Smooth muscle cell (in vitro differentiated cells): ENCODE measurements at regions not wholly inside any gene's neighbourhood (a gene's known extent, or its start where the extent isn't known, plus 50 kb on each side); places are given as distances from the start of the nearest gene placed in this dataset.

Source experiments
- DNase-seq: peaks from one replicate; lab custom pipeline; 2025; ENCODE audit not compliant: unreplicated experiment; lab: John Stamatoyannopoulos, UW
- H2AFZ ChIP-seq: fragments of 200-600 bp; sonication (generic); 2 replicates; pipeline ENCODE4 v1.6.0; 2016; ENCODE audit warnings: antibody characterized with exemption, low read depth, mild to moderate bottlenecking
- H3F3A ChIP-seq: fragments of 200-600 bp; sonication (generic); 2 replicates; pipeline ENCODE4 v1.6.0; 2017; ENCODE audit warnings: antibody characterized with exemption, low read depth
- H3K27ac ChIP-seq: fragments of 200-600 bp; sonication (generic); 2 replicates; pipeline ENCODE4 v1.5.1; 2016; ENCODE audit warnings: low read depth, mild to moderate bottlenecking
- H3K27me3 ChIP-seq: fragments of 200-600 bp; sonication (generic); 2 replicates; pipeline ENCODE4 v1.6.1; 2016; ENCODE audit warnings: low read depth, mild to moderate bottlenecking
- H3K36me3 ChIP-seq: fragments of 200-600 bp; sonication (generic); 2 replicates; pipeline ENCODE4 v1.5.1; 2016; ENCODE audit warnings: low read depth
- H3K4me1 ChIP-seq: fragments of 200-600 bp; sonication (generic); 2 replicates; pipeline ENCODE4 v1.5.1; 2016; ENCODE audit warnings: low read depth
- H3K4me2 ChIP-seq: fragments of 200-600 bp; sonication (generic); 2 replicates; pipeline ENCODE4 v1.6.0; 2016; ENCODE audit warnings: mild to moderate bottlenecking
- H3K4me3 ChIP-seq: fragments of 200-600 bp; sonication (generic); 2 replicates; pipeline ENCODE4 v1.5.1; 2016; ENCODE audit warnings: mild to moderate bottlenecking
- H3K79me2 ChIP-seq: fragments of 200-600 bp; sonication (generic); 2 replicates; pipeline ENCODE4 v1.6.0; 2016; ENCODE audit warnings: low read depth, mild to moderate bottlenecking
- H3K9ac ChIP-seq: fragments of 200-600 bp; sonication (generic); 2 replicates; pipeline ENCODE4 v1.6.0; 2016; ENCODE audit warnings: low read depth
- H3K9me3 ChIP-seq: fragments of 200-600 bp; sonication (generic); replicated peaks from 2 replicates; pipeline ENCODE4 v1.5.1; 2016; ENCODE audit warnings: low read depth
- H4K20me1 ChIP-seq: fragments of 200-600 bp; sonication (generic); 2 replicates; pipeline ENCODE4 v1.6.0; 2016; ENCODE audit warnings: low read depth
- WGBS: methylation state at CpG from one replicate; pipeline ENCODE4 v1.1.7; 2016; ENCODE audit warnings: low lambda C conversion rate; 5-methylcytosine and 5-hydroxymethylcytosine counted together
- TF ChIP-seq, protein P1 (sequence below): fragments of 200-600 bp; sonication (generic); IDR thresholded peaks from 2 replicates; pipeline ENCODE4 v1.5.1; 2017; ENCODE audit warnings: borderline replicate concordance, mild to moderate bottlenecking, antibody characterized with exemption; ENCODE audit not compliant: insufficient read depth, poor library complexity, severe bottlenecking

GRCh38 chr20:40786336-40786735 is 97.3 kb upstream of the MAFB start:
- 90% methylated on average over 10 of the region's 11 CpGs for WGBS
- H3K9ac ChIP-seq, result no peak overlapping the region
- H3K4me2 ChIP-seq, result no peak overlapping the region
- H2AFZ ChIP-seq, result no peak overlapping the region
- peaks cover 29% of the 10 kb centered on the region for H3K27me3 ChIP-seq
- H3K4me1 ChIP-seq, result no peaks in the 10 kb centered on the region
- H3K79me2 ChIP-seq, result no peaks in the 10 kb centered on the region
- TF ChIP-seq, protein P1, sequence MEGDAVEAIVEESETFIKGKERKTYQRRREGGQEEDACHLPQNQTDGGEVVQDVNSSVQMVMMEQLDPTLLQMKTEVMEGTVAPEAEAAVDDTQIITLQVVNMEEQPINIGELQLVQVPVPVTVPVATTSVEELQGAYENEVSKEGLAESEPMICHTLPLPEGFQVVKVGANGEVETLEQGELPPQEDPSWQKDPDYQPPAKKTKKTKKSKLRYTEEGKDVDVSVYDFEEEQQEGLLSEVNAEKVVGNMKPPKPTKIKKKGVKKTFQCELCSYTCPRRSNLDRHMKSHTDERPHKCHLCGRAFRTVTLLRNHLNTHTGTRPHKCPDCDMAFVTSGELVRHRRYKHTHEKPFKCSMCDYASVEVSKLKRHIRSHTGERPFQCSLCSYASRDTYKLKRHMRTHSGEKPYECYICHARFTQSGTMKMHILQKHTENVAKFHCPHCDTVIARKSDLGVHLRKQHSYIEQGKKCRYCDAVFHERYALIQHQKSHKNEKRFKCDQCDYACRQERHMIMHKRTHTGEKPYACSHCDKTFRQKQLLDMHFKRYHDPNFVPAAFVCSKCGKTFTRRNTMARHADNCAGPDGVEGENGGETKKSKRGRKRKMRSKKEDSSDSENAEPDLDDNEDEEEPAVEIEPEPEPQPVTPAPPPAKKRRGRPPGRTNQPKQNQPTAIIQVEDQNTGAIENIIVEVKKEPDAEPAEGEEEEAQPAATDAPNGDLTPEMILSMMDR, result no peak
- H4K20me1 ChIP-seq, result no peaks in the 10 kb centered on the region
- H3F3A ChIP-seq, result no peaks in the 10 kb centered on the region
- H3K27ac ChIP-seq, result no peak overlapping the region
- H3K36me3 ChIP-seq, result no peaks in the 10 kb centered on the region
- no peak for DNase-seq
- no peaks in the 10 kb centered on the region for H3K9me3 ChIP-seq
- H3K4me3 ChIP-seq, result no peak overlapping the region

- H3K9me3 ChIP-seq, result no peaks in the 10 kb centered on the region
- WGBS, result 88% methylated on average over 5 of the region's 5 CpGs
- H3K4me3 ChIP-seq, result no peak overlapping the region
- no peaks in the 10 kb centered on the region for H3F3A ChIP-seq
- DNase-seq, result no peak
- no peak overlapping the region for H3K4me2 ChIP-seq
- H3K27ac ChIP-seq, result no peak overlapping the region
- no peak overlapping the region for H2AFZ ChIP-seq
- H3K4me1 ChIP-seq, result no peaks in the 10 kb centered on the region
- TF ChIP-seq, protein P1, result no peak
- H3K36me3 ChIP-seq, result no peaks in the 10 kb centered on the region
- H3K27me3 ChIP-seq, result peaks cover 36% of the 10 kb centered on the region
- no peaks in the 10 kb centered on the region for H4K20me1 ChIP-seq
- H3K9ac ChIP-seq, result no peak overlapping the region
- H3K79me2 ChIP-seq, result no peaks in the 10 kb centered on the region
These were observed 98.9 kb upstream of the MAFB start for GRCh38 chr20:40787941-40788340.

GRCh38 chr20:40797425-40797824 is 108.4 kb upstream of the MAFB start:
- Histone ChIP-seq H3K9me3 (no peaks in the 10 kb centered on the region), H4K20me1 (no peaks in the 10 kb centered on the region), H3K36me3 (no peaks in the 10 kb centered on the region), H3K27me3 (peaks cover 7% of the 10 kb centered on the region), H3K79me2 (no peaks in the 10 kb centered on the region), H3K4me3 (no peak overlapping the region), H3K4me1 (no peaks in the 10 kb centered on the region), H3K9ac (no peak overlapping the region), H3K27ac (no peak overlapping the region), H3F3A (no peaks in the 10 kb centered on the region), H3K4me2 (no peak overlapping the region), H2AFZ (no peak overlapping the region)
- DNase-seq, result no peak
- WGBS, result 55% methylated on average over 4 of the region's 4 CpGs
- TF ChIP-seq, protein P1, result peak; percentile 38

GRCh38 chr20:40798066-40798465 is 109.0 kb upstream of the MAFB start:
- Histone ChIP-seq H3K79me2 (no peaks in the 10 kb centered on the region), H3K9me3 (no peaks in the 10 kb centered on the region), H4K20me1 (no peaks in the 10 kb centered on the region), H3K4me2 (no peak overlapping the region), H2AFZ (no peak overlapping the region), H3K27me3 (peaks cover 9% of the 10 kb centered on the region), H3K9ac (no peak overlapping the region), H3K36me3 (no peaks in the 10 kb centered on the region), H3F3A (no peaks in the 10 kb centered on the region), H3K27ac (no peak overlapping the region), H3K4me1 (no peaks in the 10 kb centered on the region), H3K4me3 (no peak overlapping the region)
- TF ChIP-seq, protein P1, result no peak
- DNase-seq, result no peak
